ENCODE measurements at regions not wholly inside any gene's neighbourhood (a gene's known extent, or its start where the extent isn't known, plus 50 kb on each side); places are given as distances from the start of the nearest gene placed in this dataset.

DNA sequence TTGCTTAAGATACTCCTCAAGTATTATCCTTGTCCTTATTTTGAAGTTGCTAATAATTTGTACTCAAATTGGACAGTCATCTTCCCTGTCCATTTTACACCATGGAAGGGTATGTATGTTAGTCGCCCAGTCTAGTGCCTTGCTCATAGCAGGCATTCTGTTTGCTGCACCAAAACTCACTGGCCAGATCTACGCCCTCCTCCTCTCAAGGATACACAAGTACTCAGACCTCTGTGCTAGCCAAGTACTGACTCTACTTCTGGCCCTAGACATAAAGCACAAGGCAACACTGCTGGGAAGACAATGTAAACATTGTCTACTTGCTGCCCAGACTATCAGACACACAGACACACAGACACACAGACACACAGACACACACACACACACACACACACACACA is 57.7 kb downstream of the DNAAF9 start:
- TF ChIP-seq, protein P1, sequence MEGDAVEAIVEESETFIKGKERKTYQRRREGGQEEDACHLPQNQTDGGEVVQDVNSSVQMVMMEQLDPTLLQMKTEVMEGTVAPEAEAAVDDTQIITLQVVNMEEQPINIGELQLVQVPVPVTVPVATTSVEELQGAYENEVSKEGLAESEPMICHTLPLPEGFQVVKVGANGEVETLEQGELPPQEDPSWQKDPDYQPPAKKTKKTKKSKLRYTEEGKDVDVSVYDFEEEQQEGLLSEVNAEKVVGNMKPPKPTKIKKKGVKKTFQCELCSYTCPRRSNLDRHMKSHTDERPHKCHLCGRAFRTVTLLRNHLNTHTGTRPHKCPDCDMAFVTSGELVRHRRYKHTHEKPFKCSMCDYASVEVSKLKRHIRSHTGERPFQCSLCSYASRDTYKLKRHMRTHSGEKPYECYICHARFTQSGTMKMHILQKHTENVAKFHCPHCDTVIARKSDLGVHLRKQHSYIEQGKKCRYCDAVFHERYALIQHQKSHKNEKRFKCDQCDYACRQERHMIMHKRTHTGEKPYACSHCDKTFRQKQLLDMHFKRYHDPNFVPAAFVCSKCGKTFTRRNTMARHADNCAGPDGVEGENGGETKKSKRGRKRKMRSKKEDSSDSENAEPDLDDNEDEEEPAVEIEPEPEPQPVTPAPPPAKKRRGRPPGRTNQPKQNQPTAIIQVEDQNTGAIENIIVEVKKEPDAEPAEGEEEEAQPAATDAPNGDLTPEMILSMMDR (IDR thresholded peaks at IDR 0.05), result no peak
- no peak for TF ChIP-seq POLR2AphosphoS5 (IDR thresholded peaks at IDR 0.05; ENCODE audit: insufficient read depth in 1 of 2, low read depth in 1 of 2)

Measured in vagina (tissue), 2 donors.